A549 (cell line): ENCODE measurements at regions not wholly inside any gene's neighbourhood (a gene's known extent, or its start where the extent isn't known, plus 50 kb on each side); places are given as distances from the start of the nearest gene placed in this dataset.

Experiments
- CEBPB ChIP-seq, 2 experiments: fragments of >200 bp in 1 of 2; sonication (Bioruptor Twin) in 1 of 2; formaldehyde crosslinking in 1 of 2; IDR thresholded peaks; 2 replicates each; pipeline ENCODE4 v1.6.1; 2012 to 2016
- EP300 ChIP-seq, 2 experiments: fragments of >200 bp; sonication (Bioruptor Twin); formaldehyde crosslinking; IDR thresholded peaks; 2 replicates in 1 of 2; 3 replicates in 1 of 2; pipeline ENCODE4 v1.6.1; 2016 to 2017
- JUN ChIP-seq, 2 experiments: fragments of >200 bp; sonication (Bioruptor Twin); formaldehyde crosslinking; IDR thresholded peaks; 2 replicates in 1 of 2; 3 replicates in 1 of 2; pipeline ENCODE4 v1.6.1; 2016 to 2017
- KDM1A ChIP-seq: fragments of 200-600 bp; sonication (generic); IDR thresholded peaks from 2 replicates; pipeline ENCODE4 v1.6.1; 2016; ENCODE audit warnings: low read depth, mild to moderate bottlenecking
- MAZ ChIP-seq: fragments of 150-350 bp; IDR thresholded peaks from 2 replicates; pipeline ENCODE4 v1.6.1; 2014; ENCODE audit warnings: antibody characterized with exemption, low read depth, low read length, borderline replicate concordance
- PHF8 ChIP-seq: fragments of 200-600 bp; sonication (generic); IDR thresholded peaks from 2 replicates; pipeline ENCODE4 v1.6.1; 2016; ENCODE audit warnings: low read depth, mild to moderate bottlenecking, antibody characterized with exemption, moderate library complexity, borderline replicate concordance
- POLR2A ChIP-seq: IDR thresholded peaks from 2 replicates; pipeline ENCODE4 v1.6.1; 2012; ENCODE audit warnings: mild to moderate bottlenecking, low read length
- POLR2AphosphoS2 ChIP-seq: conservative IDR thresholded peaks from 2 replicates; pipeline ENCODE4 v1.6.1; 2012; ENCODE audit warnings: low read length, improper control_type of control experiment, inconsistent platforms
- REST ChIP-seq: fragments of 200-600 bp; sonication (generic); IDR thresholded peaks from 2 replicates; pipeline ENCODE4 v1.6.1; 2016; ENCODE audit warnings: antibody characterized with exemption, mild to moderate bottlenecking, moderate library complexity
- SMC3 ChIP-seq: fragments of >200 bp; sonication (Bioruptor Twin); formaldehyde crosslinking; IDR thresholded peaks from 3 replicates; pipeline ENCODE4 v1.6.1; 2018; ENCODE audit warnings: inconsistent platforms
- TP53 ChIP-seq: fragments of 250-450 bp; sonication (Bioruptor Pico); IDR thresholded peaks from 2 replicates; pipeline ENCODE4 v1.5.0; 2021; ENCODE audit warnings: mild to moderate bottlenecking, moderate library complexity
- USF2 ChIP-seq: fragments of 450-650 bp; IDR thresholded peaks from 2 replicates; pipeline ENCODE4 v1.6.1; 2014; ENCODE audit warnings: antibody characterized with exemption
- TF ChIP-seq, protein P1 (sequence below): fragments of >200 bp; sonication (Bioruptor Twin); formaldehyde crosslinking; IDR thresholded peaks from 3 replicates; pipeline ENCODE4 v1.5.1; 2016

DNA sequence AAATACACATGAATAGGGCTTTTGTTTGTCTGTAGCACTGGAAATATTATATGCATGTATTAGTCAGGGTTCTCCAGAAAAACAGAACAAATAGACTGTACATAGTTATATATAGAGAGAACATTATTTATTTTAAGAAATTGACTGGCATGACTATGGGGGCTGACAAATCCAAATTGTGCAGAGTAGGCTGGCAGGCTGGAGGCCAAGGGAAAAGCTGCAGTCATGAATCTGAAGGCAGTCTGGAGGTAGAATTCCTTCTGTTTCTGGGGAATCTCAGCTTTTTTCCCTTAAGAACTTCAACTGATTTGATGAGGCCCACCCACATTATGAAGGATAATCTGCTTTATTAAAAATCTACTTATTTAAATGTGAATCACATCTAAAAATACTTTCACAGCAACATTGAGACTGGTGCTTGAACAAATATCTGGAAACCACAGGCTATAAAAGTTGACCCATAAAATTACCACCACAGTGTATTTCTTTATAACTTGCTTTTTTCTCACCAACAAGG, 344.2 kb upstream of the KIAA1217 start:
- TF ChIP-seq, protein P1, sequence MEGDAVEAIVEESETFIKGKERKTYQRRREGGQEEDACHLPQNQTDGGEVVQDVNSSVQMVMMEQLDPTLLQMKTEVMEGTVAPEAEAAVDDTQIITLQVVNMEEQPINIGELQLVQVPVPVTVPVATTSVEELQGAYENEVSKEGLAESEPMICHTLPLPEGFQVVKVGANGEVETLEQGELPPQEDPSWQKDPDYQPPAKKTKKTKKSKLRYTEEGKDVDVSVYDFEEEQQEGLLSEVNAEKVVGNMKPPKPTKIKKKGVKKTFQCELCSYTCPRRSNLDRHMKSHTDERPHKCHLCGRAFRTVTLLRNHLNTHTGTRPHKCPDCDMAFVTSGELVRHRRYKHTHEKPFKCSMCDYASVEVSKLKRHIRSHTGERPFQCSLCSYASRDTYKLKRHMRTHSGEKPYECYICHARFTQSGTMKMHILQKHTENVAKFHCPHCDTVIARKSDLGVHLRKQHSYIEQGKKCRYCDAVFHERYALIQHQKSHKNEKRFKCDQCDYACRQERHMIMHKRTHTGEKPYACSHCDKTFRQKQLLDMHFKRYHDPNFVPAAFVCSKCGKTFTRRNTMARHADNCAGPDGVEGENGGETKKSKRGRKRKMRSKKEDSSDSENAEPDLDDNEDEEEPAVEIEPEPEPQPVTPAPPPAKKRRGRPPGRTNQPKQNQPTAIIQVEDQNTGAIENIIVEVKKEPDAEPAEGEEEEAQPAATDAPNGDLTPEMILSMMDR, result no peak
- TF ChIP-seq JUN (IDR thresholded peaks at IDR 0.05) (no peak), EP300 (IDR thresholded peaks at IDR 0.05) (no peak), PHF8 (no peak), USF2 (no peak), KDM1A (no peak), CEBPB (IDR thresholded peaks at IDR 0.05) (no peak), POLR2A (no peak), REST (no peak), MAZ (no peak), TP53 (CRISPR knock-in tag) (no peak), POLR2AphosphoS2 (no peak), SMC3 (no peak)
